ENCODE measurements at regions not wholly inside any gene's neighbourhood (a gene's known extent, or its start where the extent isn't known, plus 50 kb on each side); places are given as distances from the start of the nearest gene placed in this dataset.

DNA sequence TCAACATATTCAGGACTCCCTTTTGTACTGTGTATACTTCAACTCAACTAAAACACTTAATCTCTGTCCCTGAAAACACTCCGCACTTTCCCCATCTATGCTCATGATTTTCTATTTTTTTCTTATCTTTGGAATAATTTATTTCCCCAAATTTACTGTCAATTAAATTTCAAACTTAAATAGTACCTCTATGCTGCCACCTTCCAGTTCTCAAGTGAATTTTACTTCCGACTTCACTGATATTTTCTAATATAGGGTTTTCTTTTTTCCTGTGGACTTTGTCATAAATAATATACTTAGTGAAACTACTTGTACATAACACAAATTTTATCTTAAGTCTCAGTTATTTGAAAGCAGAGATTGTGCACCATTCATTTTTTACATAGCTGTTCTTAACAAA is 1303.3 kb downstream of the OTOL1 start:
- TF ChIP-seq, protein P1, sequence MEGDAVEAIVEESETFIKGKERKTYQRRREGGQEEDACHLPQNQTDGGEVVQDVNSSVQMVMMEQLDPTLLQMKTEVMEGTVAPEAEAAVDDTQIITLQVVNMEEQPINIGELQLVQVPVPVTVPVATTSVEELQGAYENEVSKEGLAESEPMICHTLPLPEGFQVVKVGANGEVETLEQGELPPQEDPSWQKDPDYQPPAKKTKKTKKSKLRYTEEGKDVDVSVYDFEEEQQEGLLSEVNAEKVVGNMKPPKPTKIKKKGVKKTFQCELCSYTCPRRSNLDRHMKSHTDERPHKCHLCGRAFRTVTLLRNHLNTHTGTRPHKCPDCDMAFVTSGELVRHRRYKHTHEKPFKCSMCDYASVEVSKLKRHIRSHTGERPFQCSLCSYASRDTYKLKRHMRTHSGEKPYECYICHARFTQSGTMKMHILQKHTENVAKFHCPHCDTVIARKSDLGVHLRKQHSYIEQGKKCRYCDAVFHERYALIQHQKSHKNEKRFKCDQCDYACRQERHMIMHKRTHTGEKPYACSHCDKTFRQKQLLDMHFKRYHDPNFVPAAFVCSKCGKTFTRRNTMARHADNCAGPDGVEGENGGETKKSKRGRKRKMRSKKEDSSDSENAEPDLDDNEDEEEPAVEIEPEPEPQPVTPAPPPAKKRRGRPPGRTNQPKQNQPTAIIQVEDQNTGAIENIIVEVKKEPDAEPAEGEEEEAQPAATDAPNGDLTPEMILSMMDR (IDR thresholded peaks at IDR 0.05; ENCODE audit: insufficient read depth, low read depth, low read length, missing control alignments), result no peak
- H3K4me3 ChIP-seq (ENCODE audit: low read length), result no peak overlapping the region
- DNase-seq (ENCODE audit: low read depth), result no peak

DNA sequence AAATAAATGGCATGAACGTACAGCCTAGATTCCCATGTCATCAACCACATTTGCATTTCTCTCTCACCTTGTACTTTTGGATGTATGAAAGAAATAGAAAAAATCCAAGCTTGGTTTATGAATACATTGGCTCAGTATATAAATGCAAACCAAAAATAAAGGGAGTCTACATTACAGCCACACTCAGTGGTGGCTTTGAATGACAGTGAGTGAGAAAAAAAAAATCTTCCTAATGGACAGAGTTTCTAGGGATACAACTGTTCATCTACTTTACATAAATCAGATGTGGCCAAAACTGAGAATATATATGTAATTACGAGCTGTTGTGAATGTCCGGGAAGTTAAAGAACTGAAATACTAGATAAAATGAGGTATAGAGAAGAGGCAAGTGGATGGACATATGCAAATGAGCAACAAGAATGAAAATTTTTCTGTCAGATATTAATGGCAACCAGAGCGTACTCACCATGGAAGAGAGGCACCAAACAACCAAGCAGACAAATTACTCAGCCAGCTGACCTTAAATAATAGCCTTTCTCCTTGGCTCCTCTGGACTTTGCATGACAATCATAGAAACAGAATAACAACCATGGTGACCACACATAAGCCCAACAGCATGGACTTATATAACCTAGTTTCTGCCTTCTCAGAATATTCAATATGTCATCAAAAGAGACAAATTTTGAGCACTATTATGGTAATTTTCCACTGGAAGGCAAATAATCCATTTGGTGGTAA is 1305.8 kb downstream of the OTOL1 start:
- TF ChIP-seq, protein P1 (IDR thresholded peaks at IDR 0.05; ENCODE audit: insufficient read depth, low read depth, low read length, missing control alignments), result no peak
- no peak overlapping the region for H3K4me3 ChIP-seq (ENCODE audit: low read length)
- no peak for DNase-seq (ENCODE audit: low read depth)

DNA sequence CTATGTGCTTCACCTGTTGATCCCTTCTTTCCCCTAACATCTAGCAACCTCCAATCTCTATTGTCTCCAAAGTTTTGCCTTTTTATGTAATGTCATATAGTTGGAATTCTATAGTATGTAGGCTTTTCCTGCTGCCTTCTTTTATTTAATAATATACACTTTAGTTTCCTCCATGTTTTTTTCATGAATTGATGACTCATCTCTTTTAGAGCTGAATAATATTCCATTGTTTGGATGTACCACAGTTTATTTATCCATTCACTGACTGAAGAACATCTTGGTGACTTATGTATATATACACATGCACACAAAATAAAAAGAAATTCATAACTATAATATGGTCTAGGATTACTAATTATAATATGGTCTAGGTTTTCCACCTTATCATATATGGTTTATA is 1314.2 kb downstream of the OTOL1 start:
- TF ChIP-seq, protein P1 (IDR thresholded peaks at IDR 0.05; ENCODE audit: insufficient read depth, low read depth, low read length, missing control alignments), result no peak
- H3K4me3 ChIP-seq (ENCODE audit: low read length), result no peak overlapping the region
- DNase-seq (ENCODE audit: low read depth), result no peak

DNA sequence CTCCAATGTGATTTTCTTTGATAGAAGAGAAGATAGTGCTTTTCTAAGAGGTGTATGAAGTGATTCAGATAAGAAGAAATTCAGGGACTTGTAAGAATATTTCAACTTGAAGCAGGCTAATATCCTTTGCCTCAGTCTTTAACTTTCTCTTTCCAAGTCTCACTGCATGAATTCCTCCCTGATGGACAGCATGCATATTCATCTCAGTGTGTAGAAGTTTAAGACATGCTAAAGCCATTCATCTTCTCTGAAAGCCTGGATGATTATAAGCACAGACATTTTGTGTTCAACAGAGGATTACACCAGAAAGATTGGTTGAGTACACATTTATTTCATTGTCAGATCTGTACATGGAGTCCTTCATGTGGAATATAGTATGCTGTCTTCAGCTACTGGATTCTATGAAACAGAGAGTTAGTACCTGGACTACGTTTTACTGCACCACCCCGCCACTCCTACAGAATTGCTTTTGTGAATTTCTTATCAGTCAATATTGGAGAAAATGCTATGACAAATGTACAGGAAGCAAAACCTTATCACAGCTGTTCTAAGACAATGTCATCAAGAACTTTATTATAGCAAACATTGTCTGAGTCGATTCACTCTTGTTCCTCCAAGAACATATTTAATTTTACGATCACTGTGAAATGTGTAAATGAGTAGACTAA is 1346.1 kb downstream of the OTOL1 start:
- DNase-seq (ENCODE audit: low read depth), result no peak
- H3K4me3 ChIP-seq (ENCODE audit: low read length), result no peak overlapping the region
- TF ChIP-seq, protein P1 (IDR thresholded peaks at IDR 0.05; ENCODE audit: insufficient read depth, low read depth, low read length, missing control alignments), result no peak

DNA sequence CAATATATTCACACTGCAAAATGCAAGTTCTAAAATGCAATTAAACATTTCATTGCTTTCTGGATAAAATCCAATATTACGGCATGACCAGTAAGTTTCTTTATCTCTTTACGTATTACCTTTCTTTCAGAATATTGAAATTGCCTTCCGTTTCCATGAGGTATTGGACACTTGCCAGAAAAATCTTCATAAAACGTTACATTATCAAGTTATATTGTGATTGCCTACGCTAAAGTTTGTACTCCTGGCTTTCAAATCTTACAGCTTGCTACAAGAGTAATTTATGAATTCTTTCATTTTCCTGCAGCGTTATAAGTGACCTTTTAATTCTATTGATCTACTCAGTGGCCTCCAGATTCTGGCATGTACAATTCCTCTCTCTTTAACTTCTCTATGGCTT is 1349.3 kb downstream of the OTOL1 start:
- TF ChIP-seq, protein P1 (IDR thresholded peaks at IDR 0.05; ENCODE audit: insufficient read depth, low read depth, low read length, missing control alignments), result no peak
- DNase-seq (ENCODE audit: low read depth), result no peak
- no peak overlapping the region for H3K4me3 ChIP-seq (ENCODE audit: low read length)

DNA sequence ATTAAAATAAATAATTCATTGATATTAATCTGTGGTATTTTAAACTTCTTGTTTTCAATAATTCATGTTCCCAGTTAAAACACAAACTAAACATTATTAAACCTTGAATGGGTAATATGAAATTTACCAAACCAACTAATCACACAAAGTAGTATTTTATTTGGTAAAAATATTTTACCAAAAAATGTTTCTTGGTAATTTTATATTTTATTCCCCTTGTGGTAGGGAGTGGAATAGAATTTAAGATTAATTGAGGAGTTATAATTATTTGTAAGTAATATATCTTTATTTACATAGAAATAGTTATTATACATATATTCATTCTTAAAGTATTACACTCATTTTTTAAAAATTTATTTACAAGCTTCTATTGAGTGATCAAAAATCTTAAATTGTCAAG is 1350.9 kb downstream of the OTOL1 start:
- DNase-seq (ENCODE audit: low read depth), result no peak
- H3K4me3 ChIP-seq (ENCODE audit: low read length), result no peak overlapping the region
- TF ChIP-seq, protein P1 (IDR thresholded peaks at IDR 0.05; ENCODE audit: insufficient read depth, low read depth, low read length, missing control alignments), result no peak

Data from epithelial cell of esophagus (primary cell).